CD4-positive, alpha-beta T cell treated with Interferon gamma for 1 hour (primary cell): ENCODE measurements at regions not wholly inside any gene's neighbourhood (a gene's known extent, or its start where the extent isn't known, plus 50 kb on each side); places are given as distances from the start of the nearest gene placed in this dataset.

ENCODE experiments used
- DNase-seq: peaks from one replicate; pipeline ENCODE4 v3.0.0-alpha.2; 2020

DNA sequence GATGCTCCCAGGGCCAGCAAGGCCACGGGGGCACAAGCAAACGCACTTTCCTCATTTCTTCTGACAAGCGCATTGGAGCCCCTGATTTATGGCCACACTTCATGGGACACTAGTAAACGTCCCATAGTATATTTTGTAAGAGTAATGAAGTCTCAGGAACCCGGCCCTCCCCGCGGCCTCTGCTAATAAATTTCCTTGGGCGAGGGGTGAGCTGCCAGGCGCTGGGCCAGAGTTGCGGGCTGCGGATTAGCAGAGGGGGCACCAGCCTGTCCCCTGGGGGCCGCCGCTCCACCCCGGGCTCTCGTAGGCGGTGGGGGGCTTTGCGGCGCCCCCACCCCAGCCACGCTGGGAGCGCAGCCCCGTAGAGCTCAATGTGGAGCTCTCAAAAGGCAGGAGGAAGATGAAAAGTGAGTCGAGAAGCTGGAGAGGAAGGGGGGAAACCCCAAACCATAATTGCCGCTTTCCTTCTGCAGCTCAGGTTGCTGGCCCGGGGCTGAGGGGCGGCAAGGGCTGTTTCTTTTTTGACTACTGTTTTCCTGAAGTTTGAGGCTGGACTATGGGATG, 173.6 kb downstream of the CDC5L start:
- DNase-seq = no peak

DNA sequence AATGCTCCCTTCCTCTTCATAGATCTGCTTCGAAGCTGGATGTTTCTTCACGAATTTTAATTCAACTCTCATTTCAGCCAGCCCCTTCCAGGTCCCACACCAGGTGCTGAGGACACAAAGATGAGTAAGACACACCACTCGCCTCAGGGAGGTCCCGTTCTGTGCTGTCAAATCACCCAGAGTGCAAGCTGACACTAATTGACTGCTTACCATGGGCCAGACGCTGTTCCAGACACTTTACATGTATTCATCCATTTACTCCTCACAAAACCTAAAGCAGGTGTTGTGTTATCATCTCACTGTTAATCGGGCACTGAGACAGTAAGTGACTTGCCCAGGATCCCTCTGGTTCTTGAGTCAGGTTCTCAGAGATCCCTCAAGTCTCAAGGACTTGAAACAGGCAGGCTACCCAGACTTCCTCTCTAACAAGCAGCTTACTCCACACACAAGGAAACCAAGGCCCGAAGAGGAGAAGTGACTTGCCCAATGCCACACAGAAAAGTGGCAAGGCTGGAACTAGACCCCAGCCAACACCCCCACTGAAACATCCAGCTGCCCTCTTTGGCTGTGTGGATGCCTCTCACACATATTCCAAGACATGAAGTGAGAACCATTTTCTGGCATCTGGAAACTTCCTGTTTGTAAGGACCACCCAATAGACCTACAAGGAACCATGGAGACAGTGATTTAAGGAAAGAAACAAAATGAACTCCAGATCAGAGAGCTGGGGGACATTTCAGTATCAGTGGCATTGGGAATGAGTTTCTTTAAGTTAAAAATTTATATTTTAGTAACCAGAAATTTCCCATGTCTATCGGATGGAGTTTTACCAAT, 174.5 kb downstream of the CDC5L start:
- no peak for DNase-seq

DNA sequence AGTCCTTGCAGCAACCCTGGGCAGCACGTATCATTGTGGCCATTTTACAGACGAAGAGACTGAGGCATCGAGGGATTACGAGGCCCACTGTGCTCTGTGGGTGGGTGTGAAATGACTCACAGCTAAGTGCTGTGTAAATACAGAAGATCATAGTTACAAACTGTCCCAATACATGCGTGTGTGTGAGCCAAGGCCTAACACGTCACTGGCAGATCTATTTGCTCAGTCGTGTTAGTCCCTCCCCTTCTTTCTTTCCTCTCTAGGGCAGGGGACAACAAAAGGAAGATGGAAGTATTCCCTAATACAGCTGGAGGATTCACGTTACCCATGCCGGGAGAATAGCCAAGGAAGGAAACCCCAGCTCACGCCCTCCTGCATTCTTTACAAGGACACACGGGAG, 175.9 kb downstream of the CDC5L start:
- no peak for DNase-seq

DNA sequence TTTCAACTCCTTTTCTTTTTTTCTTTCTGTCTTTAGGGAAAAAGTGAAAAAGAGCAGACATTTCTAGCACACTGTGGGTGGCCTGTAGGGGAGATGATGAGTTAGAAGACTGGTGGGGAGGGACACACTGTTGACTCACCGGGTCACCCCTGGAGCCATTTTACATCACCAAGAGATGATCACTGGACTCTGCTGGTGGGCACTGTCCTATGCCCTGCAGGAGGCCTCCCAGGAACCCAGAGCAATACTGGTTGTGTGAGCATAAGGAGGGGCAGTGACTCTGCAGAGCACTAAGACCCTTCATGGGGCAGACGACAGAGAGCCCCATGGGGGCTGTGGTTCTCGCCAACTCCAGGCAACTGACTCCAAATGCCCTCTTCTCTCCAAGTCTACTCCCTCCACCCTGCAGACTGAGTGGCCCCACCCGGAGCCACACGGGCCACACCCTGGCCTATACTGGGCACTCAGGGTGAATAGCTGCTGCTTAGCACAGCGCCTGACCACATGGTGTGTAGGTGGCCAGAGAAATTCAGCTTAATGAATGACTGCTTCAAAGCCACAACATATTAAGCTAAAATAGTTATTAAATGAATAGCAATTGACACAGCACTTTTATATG, 177.5 kb downstream of the CDC5L start:
- no peak for DNase-seq

DNA sequence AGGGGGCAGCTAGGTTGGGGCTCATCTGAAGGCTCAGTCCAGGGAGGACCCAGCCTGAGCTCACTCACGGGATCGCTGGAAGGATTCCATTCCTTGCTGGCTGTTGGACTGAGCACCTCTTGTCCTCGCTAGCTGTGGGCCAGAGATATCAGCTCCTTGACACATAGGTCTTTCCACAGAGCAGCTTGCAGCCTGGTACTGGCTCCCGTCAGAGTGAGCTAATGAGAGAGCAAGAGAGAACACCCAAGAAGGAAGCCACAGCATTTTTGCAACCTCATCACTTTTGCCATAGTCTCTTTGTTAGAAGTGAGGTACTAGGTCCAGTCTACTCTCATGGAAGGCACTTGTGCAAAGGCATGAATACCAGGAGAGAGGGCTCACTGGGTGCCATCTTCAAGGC, 179.9 kb downstream of the CDC5L start:
- no peak for DNase-seq

DNA sequence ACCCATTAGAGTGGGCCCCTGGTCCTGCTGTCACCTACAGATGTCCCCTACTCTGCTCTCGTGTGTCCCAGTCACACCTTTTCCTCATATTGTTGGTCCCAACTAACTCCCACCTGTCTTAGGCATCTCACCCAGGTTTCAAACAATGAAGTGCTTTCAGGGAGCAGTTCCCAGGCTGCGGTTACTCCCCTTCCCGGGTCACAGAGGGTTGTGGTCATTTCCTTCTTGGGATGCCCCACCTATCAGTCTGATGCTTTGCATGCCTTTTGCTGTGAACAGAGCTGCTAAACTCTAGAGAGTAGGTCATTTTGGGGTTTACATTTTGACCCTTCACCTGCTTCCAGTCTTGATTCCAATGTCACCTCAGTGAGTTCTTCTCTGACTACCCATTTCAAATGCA, 181.6 kb downstream of the CDC5L start:
- no peak for DNase-seq

- peak; percentile 42 for DNase-seq
Observed at GRCh38 chr6:44569931-44570385, 182.5 kb downstream of the CDC5L start.

DNA sequence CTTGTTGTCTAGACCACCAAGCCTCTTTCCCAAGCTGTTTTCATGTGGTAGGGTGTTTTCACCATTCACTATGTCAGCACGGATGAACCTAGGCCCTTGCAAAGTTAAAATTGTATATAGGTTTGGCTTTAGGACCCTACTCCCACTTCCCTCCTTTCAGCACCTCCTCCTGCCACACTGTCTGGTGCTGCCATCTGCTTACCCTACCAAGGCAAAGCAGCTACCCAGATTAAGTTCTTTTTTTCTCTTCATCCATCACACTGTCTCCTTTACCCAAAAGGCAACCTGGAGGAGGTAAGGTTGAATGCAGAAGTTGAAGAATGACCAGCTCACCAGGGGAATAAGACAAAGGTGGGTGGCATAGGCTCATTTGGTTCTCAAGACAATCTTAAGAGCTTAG, 184.0 kb downstream of the CDC5L start:
- no peak for DNase-seq

DNA sequence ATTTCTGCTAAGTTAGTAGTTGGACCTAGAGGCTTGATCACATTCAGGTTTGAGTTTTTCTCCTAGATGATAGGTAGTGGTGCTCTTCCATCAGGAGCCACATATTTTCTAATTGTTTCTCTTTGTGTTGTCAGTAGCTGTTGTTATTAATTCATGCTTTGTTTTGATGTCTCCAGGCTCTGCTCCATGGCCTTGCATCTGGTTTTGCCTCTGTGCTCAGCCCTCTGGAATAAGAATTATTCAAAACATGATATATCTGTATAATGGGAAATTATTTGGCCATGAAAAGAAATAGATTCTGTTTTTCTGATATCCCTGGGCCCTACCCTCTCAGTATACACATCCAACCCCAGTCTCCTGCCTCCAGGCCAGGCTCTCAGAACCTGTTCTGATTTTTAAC, 184.8 kb downstream of the CDC5L start:
- DNase-seq = no peak

DNA sequence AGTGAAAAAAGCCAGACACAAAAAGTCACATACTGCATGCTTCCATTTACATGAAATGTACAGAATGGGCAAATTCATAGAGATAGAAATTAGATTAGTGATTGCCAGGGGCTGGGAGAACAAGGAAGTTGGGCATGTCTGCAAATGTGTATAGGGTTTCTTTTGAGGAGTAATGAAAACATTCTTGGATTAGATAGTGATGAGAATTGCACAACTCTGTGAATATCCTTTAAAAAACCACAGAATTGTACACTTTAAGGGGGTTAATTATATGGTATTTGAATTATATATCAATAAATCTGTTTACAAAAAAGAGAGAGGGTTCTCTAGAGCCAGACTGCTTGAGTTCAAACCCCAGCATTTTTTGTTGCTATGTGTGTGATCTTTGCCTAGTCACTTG, 188.1 kb downstream of the CDC5L start:
- DNase-seq = no peak

- DNase-seq = no peak
Observed at GRCh38 chr6:44576132-44576631, 188.7 kb downstream of the CDC5L start.

GRCh38 chr6:44580901-44581300, 193.4 kb downstream of the CDC5L start:
- no peak for DNase-seq

GRCh38 chr6:44582930-44583329, 195.4 kb downstream of the CDC5L start:
- DNase-seq = no peak

GRCh38 chr6:44590471-44590870, 203.0 kb downstream of the CDC5L start:
- DNase-seq = no peak

GRCh38 chr6:44593539-44593944, 206.0 kb downstream of the CDC5L start:
- DNase-seq = peak; percentile 17

DNA sequence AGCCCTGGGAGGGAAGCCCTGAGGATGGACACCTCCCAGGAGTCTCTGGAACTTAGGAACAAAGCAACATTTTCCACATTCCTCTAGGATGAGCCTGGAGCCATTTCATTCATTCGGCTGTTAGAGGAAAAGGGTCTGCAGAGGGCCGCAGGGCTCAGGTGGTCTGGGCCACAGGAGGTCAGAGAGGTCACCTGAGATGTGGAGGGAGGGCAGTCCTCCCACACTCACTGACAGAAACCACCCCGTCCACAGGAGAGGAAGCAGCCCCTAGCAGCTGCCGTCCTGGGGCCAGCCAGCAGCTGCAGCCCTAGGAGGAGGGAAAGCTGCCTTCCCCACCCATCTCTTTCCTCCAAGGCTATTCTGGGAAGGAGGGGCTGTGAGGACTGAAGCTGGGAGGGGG, 207.0 kb downstream of the CDC5L start:
- no peak for DNase-seq

GRCh38 chr6:44598679-44599078, 211.2 kb downstream of the CDC5L start:
- no peak for DNase-seq

DNA sequence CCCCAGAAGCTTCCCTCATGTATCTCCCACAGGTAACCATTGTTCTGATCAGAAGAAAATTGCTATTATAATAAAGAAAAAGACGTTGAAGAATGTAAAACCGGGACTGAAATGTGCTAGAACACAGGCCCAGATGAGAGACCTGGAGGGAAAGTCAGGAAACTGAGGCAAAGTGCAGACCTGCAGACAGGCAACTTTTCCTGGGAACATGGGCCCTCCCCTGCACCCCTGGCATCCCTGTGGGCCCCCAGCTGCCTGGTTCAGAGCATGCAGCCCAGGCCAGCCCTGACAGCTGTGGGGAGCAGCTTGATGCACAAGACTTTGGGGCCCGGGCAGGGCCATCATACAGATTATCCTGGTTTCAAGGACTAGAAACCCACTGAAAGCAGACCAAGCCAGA, 212.2 kb downstream of the CDC5L start:
- no peak for DNase-seq

- DNase-seq = no peak
Observed at GRCh38 chr6:44603044-44603686, 215.7 kb downstream of the CDC5L start.

DNA sequence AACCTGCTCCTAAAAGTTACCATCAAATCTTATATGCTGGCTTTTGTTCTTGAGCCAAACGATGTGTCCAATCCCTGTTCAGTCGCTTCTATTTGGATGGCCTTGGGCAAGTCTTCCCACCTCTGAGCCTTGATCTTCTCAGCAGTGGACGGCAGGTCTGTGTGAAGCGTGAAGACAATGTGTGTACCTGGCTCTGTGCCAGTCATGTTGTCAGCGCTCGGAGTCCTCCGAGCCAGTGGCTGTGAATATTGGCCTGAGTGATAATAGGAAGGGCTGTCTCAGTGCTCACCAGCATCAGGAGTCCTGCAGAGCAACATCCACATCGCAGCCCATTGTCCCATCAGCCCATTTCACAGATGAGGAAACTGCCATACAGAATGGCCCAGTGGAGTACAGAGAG, 219.0 kb downstream of the CDC5L start:
- DNase-seq = no peak

DNA sequence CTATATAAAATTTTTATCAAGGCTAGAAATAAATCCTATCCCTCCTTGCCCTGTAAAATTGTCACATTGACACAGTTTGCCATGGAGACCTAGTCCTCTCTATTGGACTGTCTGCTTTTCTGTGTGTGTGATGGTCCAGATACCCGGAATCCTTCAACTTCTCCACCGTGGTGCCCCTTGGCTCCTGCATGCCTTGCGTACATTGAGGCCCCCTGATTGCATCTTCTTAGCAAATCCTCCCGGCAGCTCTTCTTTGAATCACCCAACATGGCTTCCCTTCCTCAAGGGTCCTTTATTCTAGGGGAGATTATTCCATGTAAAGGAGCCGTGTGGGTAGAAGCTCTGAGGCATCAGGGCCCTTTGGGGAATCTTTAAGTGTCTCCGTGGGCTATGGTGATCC, 219.5 kb downstream of the CDC5L start:
- DNase-seq = no peak

DNA sequence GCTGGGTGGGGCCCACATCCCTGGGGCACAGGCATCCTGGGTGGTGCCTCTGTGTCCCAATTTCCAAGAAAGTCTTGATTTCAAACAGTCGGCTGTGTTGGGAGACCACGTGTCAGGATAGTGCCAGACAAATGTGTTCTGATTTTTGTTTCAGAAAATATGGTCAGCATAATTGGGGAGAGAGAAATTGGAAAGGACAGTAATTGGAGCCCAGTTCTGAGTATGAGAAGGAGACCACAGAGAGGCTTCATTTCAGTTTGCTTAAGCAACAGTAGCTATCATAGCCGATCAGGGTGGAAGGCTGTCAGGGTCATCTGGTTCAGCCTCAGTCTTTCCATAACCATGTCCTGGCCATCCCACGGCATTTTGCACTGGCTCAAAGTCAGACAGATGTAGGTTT, 220.7 kb downstream of the CDC5L start:
- DNase-seq = no peak

- no peak for DNase-seq
Observed at GRCh38 chr6:44609051-44609612, 221.6 kb downstream of the CDC5L start.
